Uterus (tissue), 3 donors: ENCODE measurements at regions not wholly inside any gene's neighbourhood (a gene's known extent, or its start where the extent isn't known, plus 50 kb on each side); places are given as distances from the start of the nearest gene placed in this dataset.

Experiments
- DNase-seq, 2 donors: peaks; one replicate each; pipeline ENCODE4 v3.0.0-alpha.2; 2019 to 2020
- H3K27ac ChIP-seq, 2 donors: fragments of 200-600 bp; sonication (generic); 1 replicate in 1 of 2; 2 replicates in 1 of 2; pipeline ENCODE4 v1.5.1; 2016 to 2018
- H3K27me3 ChIP-seq, 2 donors: fragments of 200-600 bp; sonication (generic); one replicate each; pipeline ENCODE4 v1.5.1; 2018 to 2019; ENCODE audit warnings: control low read depth in 1 of 2
- H3K36me3 ChIP-seq, 2 donors: fragments of 200-600 bp; sonication (generic); one replicate each; pipeline ENCODE4 v1.5.1; 2019; ENCODE audit warnings: control low read depth in 1 of 2
- H3K4me1 ChIP-seq, 2 donors: fragments of 200-600 bp; sonication (generic); one replicate each; pipeline ENCODE4 v1.5.1; 2018 to 2019; ENCODE audit warnings: control low read depth in 1 of 2
- H3K4me3 ChIP-seq, 2 donors: fragments of 200-600 bp; sonication (generic); 1 replicate in 1 of 2; 2 replicates in 1 of 2; pipeline ENCODE4 v1.5.1; 2018 to 2019; ENCODE audit warnings: mild to moderate bottlenecking in 1 of 2
- H3K9me3 ChIP-seq, 2 donors: fragments of 200-600 bp; sonication (generic); one replicate each; pipeline ENCODE4 v1.5.1; 2019; ENCODE audit warnings: control low read depth in 1 of 2
- POLR2A ChIP-seq, 2 donors: fragments of 450-650 bp; IDR thresholded peaks; one replicate each; pipeline ENCODE4 v1.6.1; 2016; ENCODE audit warnings: antibody characterized with exemption in 2 of 2, mild to moderate bottlenecking in 1 of 2, moderate library complexity in 1 of 2
- intact Hi-C: fragments of 100-400 bp; cut with DNase I; formaldehyde crosslinking; loops from one replicate; pipeline ENCODE4 v1.15.1; 2023; ENCODE audit warnings: low total_unique reads
- TF ChIP-seq, protein P1 (sequence below), 4 experiments: fragments of 200-600 bp in 2 of 4; fragments of 450-650 bp in 2 of 4; sonication (generic) in 2 of 4; IDR thresholded peaks; one replicate each; pipeline ENCODE4 v1.5.1; 2016 to 2019; ENCODE audit warnings: antibody characterized with exemption in 4 of 4, mild to moderate bottlenecking in 2 of 4, moderate library complexity in 1 of 4
- donor health status: DM: yes; HTN: yes; CAD: no.

DNA sequence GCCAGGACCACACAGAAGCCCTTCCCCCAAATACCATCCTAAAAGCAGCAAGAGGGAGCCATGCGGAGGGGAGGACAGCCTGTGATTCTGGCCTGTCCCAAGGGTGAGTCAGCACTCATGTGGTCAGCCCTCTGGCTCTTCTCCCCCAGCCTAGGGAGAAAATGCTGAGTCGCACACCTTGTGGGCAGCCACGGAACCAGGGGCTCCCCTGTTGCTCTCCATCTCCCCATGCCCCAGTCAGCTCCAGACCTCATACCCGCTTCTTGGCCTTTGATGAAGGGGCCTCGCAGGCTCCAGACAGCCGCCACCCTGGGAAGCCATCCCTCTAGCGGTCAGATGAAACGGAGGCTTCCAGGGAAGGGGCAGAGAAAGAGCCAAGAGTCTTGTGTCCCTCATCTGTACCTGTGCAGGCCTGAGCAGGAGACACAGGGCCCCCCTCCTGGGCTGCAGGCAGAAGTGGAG lies 181.3 kb upstream of the SIX2 start:
- no peak overlapping the region for H3K4me3 ChIP-seq

GRCh38 chr2:45184606-45185005 lies 175.4 kb upstream of the SIX2 start:
- Histone ChIP-seq H3K9me3 (no peaks in the 10 kb centered on the region), H3K4me1 (no peaks in the 10 kb centered on the region), H3K36me3 (no peaks in the 10 kb centered on the region), H3K27ac (no peak overlapping the region), H3K4me3 (no peak overlapping the region), H3K27me3 (no peaks in the 10 kb centered on the region)
- DNase-seq, result no peak
- TF ChIP-seq POLR2A (IDR thresholded peaks at IDR 0.05), result no peak
- TF ChIP-seq, protein P1, sequence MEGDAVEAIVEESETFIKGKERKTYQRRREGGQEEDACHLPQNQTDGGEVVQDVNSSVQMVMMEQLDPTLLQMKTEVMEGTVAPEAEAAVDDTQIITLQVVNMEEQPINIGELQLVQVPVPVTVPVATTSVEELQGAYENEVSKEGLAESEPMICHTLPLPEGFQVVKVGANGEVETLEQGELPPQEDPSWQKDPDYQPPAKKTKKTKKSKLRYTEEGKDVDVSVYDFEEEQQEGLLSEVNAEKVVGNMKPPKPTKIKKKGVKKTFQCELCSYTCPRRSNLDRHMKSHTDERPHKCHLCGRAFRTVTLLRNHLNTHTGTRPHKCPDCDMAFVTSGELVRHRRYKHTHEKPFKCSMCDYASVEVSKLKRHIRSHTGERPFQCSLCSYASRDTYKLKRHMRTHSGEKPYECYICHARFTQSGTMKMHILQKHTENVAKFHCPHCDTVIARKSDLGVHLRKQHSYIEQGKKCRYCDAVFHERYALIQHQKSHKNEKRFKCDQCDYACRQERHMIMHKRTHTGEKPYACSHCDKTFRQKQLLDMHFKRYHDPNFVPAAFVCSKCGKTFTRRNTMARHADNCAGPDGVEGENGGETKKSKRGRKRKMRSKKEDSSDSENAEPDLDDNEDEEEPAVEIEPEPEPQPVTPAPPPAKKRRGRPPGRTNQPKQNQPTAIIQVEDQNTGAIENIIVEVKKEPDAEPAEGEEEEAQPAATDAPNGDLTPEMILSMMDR (IDR thresholded peaks at IDR 0.05), result no peak
- intact Hi-C loops, result no loop called here

More for the DNA sequence above, 181.3 kb upstream of the SIX2 start:
- Histone ChIP-seq H3K4me1 (no peaks in the 10 kb centered on the region), H3K36me3 (no peaks in the 10 kb centered on the region), H3K27ac (no peak overlapping the region), H3K27me3 (no peaks in the 10 kb centered on the region), H3K9me3 (no peaks in the 10 kb centered on the region)
- no peak for DNase-seq
- intact Hi-C loops, result no loop called here
- TF ChIP-seq, protein P1 (IDR thresholded peaks at IDR 0.05), result no peak
- TF ChIP-seq POLR2A (IDR thresholded peaks at IDR 0.05), result no peak

GRCh38 chr2:45182667-45183295 lies 173.5 kb upstream of the SIX2 start:
- H3K4me1 ChIP-seq, result no peaks in the 10 kb centered on the region
- H3K9me3 ChIP-seq, result no peaks in the 10 kb centered on the region
- intact Hi-C loops, result no loop called here
- TF ChIP-seq POLR2A (IDR thresholded peaks at IDR 0.05), result no peak
- TF ChIP-seq, protein P1 (IDR thresholded peaks at IDR 0.05), result no peak
- no peak overlapping the region for H3K27ac ChIP-seq
- H3K4me3 ChIP-seq, result no peak overlapping the region
- DNase-seq, result no peak
- H3K36me3 ChIP-seq, result no peaks in the 10 kb centered on the region
- H3K27me3 ChIP-seq, result no peaks in the 10 kb centered on the region

GRCh38 chr2:45180779-45181178 lies 171.5 kb upstream of the SIX2 start:
- Histone ChIP-seq H3K36me3 (no peaks in the 10 kb centered on the region), H3K27ac (no peak overlapping the region), H3K4me1 (no peaks in the 10 kb centered on the region), H3K4me3 (no peak overlapping the region), H3K9me3 (no peaks in the 10 kb centered on the region), H3K27me3 (no peaks in the 10 kb centered on the region)
- intact Hi-C loops, result no loop called here
- TF ChIP-seq POLR2A (IDR thresholded peaks at IDR 0.05), result no peak
- TF ChIP-seq, protein P1 (IDR thresholded peaks at IDR 0.05), result no peak
- no peak for DNase-seq

DNA sequence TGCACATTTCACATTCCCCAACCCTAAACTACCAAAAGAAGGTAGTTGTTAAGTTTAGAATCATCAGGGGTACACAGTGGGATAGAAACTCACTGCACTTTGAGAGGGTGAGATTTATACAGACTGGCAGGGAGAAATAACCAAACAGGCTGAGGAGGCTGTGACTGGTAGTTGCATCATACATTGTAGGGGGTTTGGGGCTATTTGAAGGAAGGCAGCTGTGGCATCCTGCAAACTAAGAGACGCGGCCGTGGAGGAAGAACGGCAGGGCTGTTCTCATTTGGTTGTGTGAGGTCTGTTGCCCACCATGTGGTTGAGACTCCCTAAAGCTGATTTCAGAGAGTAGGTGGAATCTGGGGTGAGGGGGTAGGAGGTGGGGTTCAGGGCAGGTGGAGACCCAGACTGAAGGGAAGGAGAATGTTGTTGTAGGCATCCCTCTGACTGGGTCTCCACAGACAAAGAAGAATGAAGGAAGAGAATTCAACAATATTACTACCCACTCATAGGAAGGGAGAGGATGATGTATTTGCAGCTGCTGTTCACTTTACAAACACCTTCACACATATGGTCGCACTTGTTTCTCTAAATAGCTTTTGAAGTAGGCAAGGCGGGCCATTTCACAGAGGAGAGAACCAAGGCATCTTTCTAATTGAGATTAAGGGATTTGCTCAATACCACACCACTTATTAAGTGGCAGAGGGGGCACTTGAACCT lies 170.9 kb upstream of the SIX2 start:
- TF ChIP-seq, protein P1 (IDR thresholded peaks at IDR 0.05), result no peak
- TF ChIP-seq POLR2A (IDR thresholded peaks at IDR 0.05), result no peak
- no peak for DNase-seq
- no peaks in the 10 kb centered on the region for H3K36me3 ChIP-seq
- H3K4me3 ChIP-seq, result no peak overlapping the region
- intact Hi-C loops, result no loop called here
- H3K4me1 ChIP-seq, result no peaks in the 10 kb centered on the region
- no peaks in the 10 kb centered on the region for H3K9me3 ChIP-seq
- no peak overlapping the region for H3K27ac ChIP-seq
- H3K27me3 ChIP-seq, result no peaks in the 10 kb centered on the region
